ENCODE measurements at regions not wholly inside any gene's neighbourhood (a gene's known extent, or its start where the extent isn't known, plus 50 kb on each side); places are given as distances from the start of the nearest gene placed in this dataset.

DNA sequence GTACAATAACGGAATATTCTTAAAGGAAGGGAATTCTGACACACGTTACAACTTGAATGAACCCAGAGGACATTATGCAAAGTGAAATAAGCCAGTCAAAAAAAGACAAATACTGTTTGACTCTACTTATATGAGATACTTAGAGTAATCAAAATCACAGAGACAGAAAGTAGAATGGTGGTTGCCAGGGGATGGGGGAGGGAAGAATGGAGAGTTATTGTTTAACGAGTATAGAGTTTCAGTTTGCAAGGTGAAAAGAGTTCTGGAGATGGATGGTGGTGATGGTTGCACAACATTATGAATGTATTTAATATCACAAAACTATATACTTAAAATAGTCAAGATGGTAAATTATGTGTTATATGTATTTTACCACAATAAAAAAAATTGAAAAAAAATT lies 112.9 kb upstream of the ARHGEF3 start:
- in situ Hi-C loops (cut with HindIII; ENCODE audit: low pct_unique_long_range_greater_than_20kb, low sequenced_read_pairs), result no loop called here
- Histone ChIP-seq H3K27ac (ENCODE audit: low read length) (no peak overlapping the region), H3K4me1 (ENCODE audit: control insufficient read depth, insufficient read depth, low read length) (no peaks in the 10 kb centered on the region), H3K36me3 (ENCODE audit: control insufficient read depth, insufficient read depth, low read length) (no peaks in the 10 kb centered on the region), H3K4me3 (ENCODE audit: low read depth in 2 of 2, low read length in 2 of 2) (no peak overlapping the region), H3K27me3 (ENCODE audit: control insufficient read depth, insufficient read depth, low read length) (no peaks in the 10 kb centered on the region), H3K9me3 (ENCODE audit: control insufficient read depth, insufficient read depth, low read depth, low read length) (no peaks in the 10 kb centered on the region)
- BruUV-seq (replicated peaks), result no TSS peak
- TF ChIP-seq REST (IDR thresholded peaks at IDR 0.05; ENCODE audit: insufficient read depth in 1 of 2, low read depth in 2 of 2, low read length in 1 of 2) (no peak), CTCF (IDR thresholded peaks at IDR 0.05) (no peak), POLR2AphosphoS5 (IDR thresholded peaks at IDR 0.05; ENCODE audit: low read depth, low read length) (no peak), SIN3A (IDR thresholded peaks at IDR 0.05; ENCODE audit: borderline replicate concordance, insufficient read depth, low read depth, low read length) (no peak), TCF7L2 (IDR thresholded peaks at IDR 0.05; ENCODE audit: low read depth, low read length) (no peak)
- ChIA-PET CTCF (no interaction called here), POLR2A (no interaction called here)
- ATAC-seq (no peak), DNase-seq (ENCODE audit: low read depth, low spot score) (no peak)
- intact Hi-C loops (cut with micrococcal nuclease; ENCODE audit: unreplicated experiment), result no loop called here

GRCh38 chr3:56911363-56911762 lies 109.6 kb upstream of the ARHGEF3 start:
- CTCF ChIA-PET, result no interaction called here
- H3K4me1 ChIP-seq (ENCODE audit: control insufficient read depth, insufficient read depth, low read length), result no peaks in the 10 kb centered on the region
- no peaks in the 10 kb centered on the region for H3K9me3 ChIP-seq (ENCODE audit: control insufficient read depth, insufficient read depth, low read depth, low read length)
- H3K27me3 ChIP-seq (ENCODE audit: control insufficient read depth, insufficient read depth, low read length), result no peaks in the 10 kb centered on the region
- intact Hi-C loops (cut with micrococcal nuclease; ENCODE audit: unreplicated experiment), result no loop called here
- no TSS peak for BruUV-seq (replicated peaks)
- H3K27ac ChIP-seq (ENCODE audit: low read length), result no peak overlapping the region
- in situ Hi-C loops (cut with HindIII; ENCODE audit: low pct_unique_long_range_greater_than_20kb, low sequenced_read_pairs), result no loop called here
- H3K36me3 ChIP-seq (ENCODE audit: control insufficient read depth, insufficient read depth, low read length), result no peaks in the 10 kb centered on the region
- TF ChIP-seq CTCF (IDR thresholded peaks at IDR 0.05) (no peak), TCF7L2 (IDR thresholded peaks at IDR 0.05; ENCODE audit: low read depth, low read length) (no peak), REST (IDR thresholded peaks at IDR 0.05; ENCODE audit: insufficient read depth in 1 of 2, low read depth in 2 of 2, low read length in 1 of 2) (no peak), SIN3A (IDR thresholded peaks at IDR 0.05; ENCODE audit: borderline replicate concordance, insufficient read depth, low read depth, low read length) (no peak), POLR2AphosphoS5 (IDR thresholded peaks at IDR 0.05; ENCODE audit: low read depth, low read length) (no peak)
- DNase-seq (ENCODE audit: low read depth, low spot score), result no peak
- H3K4me3 ChIP-seq (ENCODE audit: low read depth in 2 of 2, low read length in 2 of 2), result no peak overlapping the region
- POLR2A ChIA-PET, result no interaction called here
- ATAC-seq, result no peak
